Endodermal cell (in vitro differentiated cells): ENCODE measurements at regions not wholly inside any gene's neighbourhood (a gene's known extent, or its start where the extent isn't known, plus 50 kb on each side); places are given as distances from the start of the nearest gene placed in this dataset.

Experiments used
- DNase-seq: peaks from one replicate; pipeline ENCODE4 v3.0.0-alpha.2; 2017
- H3K27ac ChIP-seq: 2 replicates; pipeline ENCODE4 v1.5.1; 2013; ENCODE audit warnings: mild to moderate bottlenecking, low read depth, low read length, moderate library complexity
- H3K27me3 ChIP-seq: 2 replicates; pipeline ENCODE4 v1.6.1; 2013; ENCODE audit warnings: mild to moderate bottlenecking, low read length, moderate library complexity; ENCODE audit not compliant: insufficient read depth, control insufficient read depth, poor library complexity, severe bottlenecking
- H3K36me3 ChIP-seq: 2 replicates; pipeline ENCODE4 v1.7.0; 2013; ENCODE audit warnings: mild to moderate bottlenecking, low read length, moderate library complexity; ENCODE audit not compliant: control insufficient read depth, insufficient read depth
- H3K4me1 ChIP-seq: one replicate; pipeline ENCODE4 v1.7.0; 2013; ENCODE audit warnings: low read length; ENCODE audit not compliant: control insufficient read depth, insufficient read depth
- H3K4me3 ChIP-seq: 2 replicates; pipeline ENCODE4 v1.5.1; 2013; ENCODE audit warnings: mild to moderate bottlenecking, low read length, moderate library complexity
- H3K9ac ChIP-seq: 2 replicates; pipeline ENCODE4 v1.6.1; 2013; ENCODE audit warnings: mild to moderate bottlenecking, low read length, moderate library complexity; ENCODE audit not compliant: poor library complexity, severe bottlenecking; ENCODE audit errors: extremely low read depth
- H3K9me3 ChIP-seq: 2 replicates; pipeline ENCODE4 v1.6.1; 2013; ENCODE audit warnings: mild to moderate bottlenecking, low read length, moderate library complexity; ENCODE audit not compliant: control insufficient read depth
- H3K27ac Mint-ChIP-seq: 2 replicates; pipeline ENCODE4 v1.8.0; 2020; ENCODE audit warnings: mixed read lengths
- H3K27me3 Mint-ChIP-seq: 2 replicates; pipeline ENCODE4 v1.8.0; 2021; ENCODE audit warnings: mild to moderate bottlenecking, mixed read lengths; ENCODE audit not compliant: insufficient read depth
- H3K36me3 Mint-ChIP-seq: 2 replicates; pipeline ENCODE4 v1.8.0; 2020; ENCODE audit warnings: low read depth, mixed read lengths
- H3K4me1 Mint-ChIP-seq: 2 replicates; pipeline ENCODE4 v1.8.0; 2020; ENCODE audit warnings: mixed read lengths
- H3K4me3 Mint-ChIP-seq: 2 replicates; pipeline ENCODE4 v1.8.0; 2020; ENCODE audit warnings: mild to moderate bottlenecking, moderate library complexity, mixed read lengths
- H3K9me3 Mint-ChIP-seq: 2 replicates; pipeline ENCODE4 v1.8.0; 2020; ENCODE audit warnings: mild to moderate bottlenecking, mixed read lengths
- WGBS, 2 experiments: methylation state at CpG; one replicate each; pipeline versions ENCODE4 v1.1.5 to v1.1.7; 2013; ENCODE audit warnings: missing lambda C conversion rate in 2 of 2, mixed read lengths in 1 of 2; ENCODE audit not compliant: insufficient coverage in 1 of 2, insufficient read length in 1 of 2; 5-methylcytosine and 5-hydroxymethylcytosine counted together
- TF ChIP-seq, protein P1 (sequence below): fragments of 200-600 bp; sonication (generic); conservative IDR thresholded peaks from 2 replicates; pipeline ENCODE4 v1.5.0; 2021; ENCODE audit warnings: antibody characterized with exemption, mild to moderate bottlenecking

DNA sequence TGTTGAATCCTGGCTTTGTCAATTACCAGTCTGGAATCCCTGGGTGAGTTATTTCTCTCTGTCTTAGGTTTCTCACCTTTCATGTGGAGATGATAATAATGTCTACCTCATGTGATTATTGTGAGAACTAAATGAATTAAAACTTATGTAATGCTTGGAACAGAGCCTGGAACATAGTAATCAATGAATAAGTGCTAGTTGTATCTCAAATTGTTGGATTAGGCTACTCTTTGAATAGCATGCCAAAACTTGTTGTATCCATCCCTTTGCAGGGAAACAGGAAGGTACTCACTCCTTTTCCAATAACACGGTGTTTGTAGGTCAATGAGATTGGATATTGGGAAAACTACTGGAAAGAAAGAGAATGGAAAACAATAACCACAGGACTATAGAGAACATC, 796.6 kb upstream of the ZEB2 start:
- Mint-ChIP-seq H3K27me3 (no peaks in the 10 kb centered on the region), H3K4me1 (no peaks in the 10 kb centered on the region), H3K4me3 (no peak overlapping the region), H3K27ac (no peak overlapping the region), H3K36me3 (no peaks in the 10 kb centered on the region), H3K9me3 (peaks cover 8% of the 10 kb centered on the region)
- no peak for DNase-seq
- Histone ChIP-seq H3K9me3 (peaks cover 10% of the 10 kb centered on the region), H3K9ac (no peak overlapping the region), H3K27ac (no peak overlapping the region), H3K36me3 (no peaks in the 10 kb centered on the region), H3K27me3 (no peaks in the 10 kb centered on the region), H3K4me1 (no peaks in the 10 kb centered on the region), H3K4me3 (no peak overlapping the region)
- TF ChIP-seq, protein P1, sequence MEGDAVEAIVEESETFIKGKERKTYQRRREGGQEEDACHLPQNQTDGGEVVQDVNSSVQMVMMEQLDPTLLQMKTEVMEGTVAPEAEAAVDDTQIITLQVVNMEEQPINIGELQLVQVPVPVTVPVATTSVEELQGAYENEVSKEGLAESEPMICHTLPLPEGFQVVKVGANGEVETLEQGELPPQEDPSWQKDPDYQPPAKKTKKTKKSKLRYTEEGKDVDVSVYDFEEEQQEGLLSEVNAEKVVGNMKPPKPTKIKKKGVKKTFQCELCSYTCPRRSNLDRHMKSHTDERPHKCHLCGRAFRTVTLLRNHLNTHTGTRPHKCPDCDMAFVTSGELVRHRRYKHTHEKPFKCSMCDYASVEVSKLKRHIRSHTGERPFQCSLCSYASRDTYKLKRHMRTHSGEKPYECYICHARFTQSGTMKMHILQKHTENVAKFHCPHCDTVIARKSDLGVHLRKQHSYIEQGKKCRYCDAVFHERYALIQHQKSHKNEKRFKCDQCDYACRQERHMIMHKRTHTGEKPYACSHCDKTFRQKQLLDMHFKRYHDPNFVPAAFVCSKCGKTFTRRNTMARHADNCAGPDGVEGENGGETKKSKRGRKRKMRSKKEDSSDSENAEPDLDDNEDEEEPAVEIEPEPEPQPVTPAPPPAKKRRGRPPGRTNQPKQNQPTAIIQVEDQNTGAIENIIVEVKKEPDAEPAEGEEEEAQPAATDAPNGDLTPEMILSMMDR = no peak
- 92% methylated on average over 1 of the region's 1 CpG; no CpG with 5 or more reads in 1 of the 2 experiments for WGBS, 2 experiments

DNA sequence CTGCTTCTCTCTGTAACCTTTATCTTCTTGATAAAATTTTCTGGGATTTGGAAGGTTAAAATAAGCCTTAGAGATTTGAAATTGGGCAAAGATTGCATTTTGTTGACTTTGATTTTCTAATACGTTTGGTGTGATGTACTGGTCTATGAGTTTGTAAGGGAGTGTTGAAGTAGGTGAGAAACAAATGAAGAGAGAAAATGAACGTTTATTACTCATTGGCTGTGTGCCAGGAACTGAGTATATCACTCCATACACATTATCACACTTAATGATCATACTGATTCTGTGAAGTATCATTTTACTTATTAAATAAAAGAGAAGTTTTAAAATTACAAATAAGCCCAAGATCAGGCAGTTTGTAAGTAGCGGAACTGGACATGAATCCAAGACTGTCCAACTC, 795.1 kb upstream of the ZEB2 start:
- Histone ChIP-seq H3K36me3 (no peaks in the 10 kb centered on the region), H3K9ac (no peak overlapping the region), H3K4me3 (no peak overlapping the region), H3K4me1 (no peaks in the 10 kb centered on the region), H3K9me3 (peaks cover 10% of the 10 kb centered on the region), H3K27me3 (no peaks in the 10 kb centered on the region), H3K27ac (no peak overlapping the region)
- 89% methylated on average over 2 of the region's 3 CpGs; no CpG with 5 or more reads in 1 of the 2 experiments for WGBS, 2 experiments
- Mint-ChIP-seq H3K4me1 (no peaks in the 10 kb centered on the region), H3K36me3 (no peaks in the 10 kb centered on the region), H3K27ac (no peak overlapping the region), H3K9me3 (peaks cover 13% of the 10 kb centered on the region), H3K4me3 (no peak overlapping the region), H3K27me3 (no peaks in the 10 kb centered on the region)
- no peak for DNase-seq
- TF ChIP-seq, protein P1 = no peak

GRCh38 chr2:145314119-145314633, 794.3 kb upstream of the ZEB2 start:
- no peaks in the 10 kb centered on the region for H3K27me3 Mint-ChIP-seq

More at GRCh38 chr2:145314119-145314633, 794.3 kb upstream of the ZEB2 start:
- H3K9me3 Mint-ChIP-seq = peaks cover 13% of the 10 kb centered on the region
- Histone ChIP-seq H3K27me3 (no peaks in the 10 kb centered on the region), H3K4me1 (no peaks in the 10 kb centered on the region), H3K9ac (no peak overlapping the region), H3K27ac (no peak overlapping the region), H3K4me3 (no peak overlapping the region), H3K36me3 (no peaks in the 10 kb centered on the region), H3K9me3 (peaks cover 10% of the 10 kb centered on the region)
- no peaks in the 10 kb centered on the region for H3K36me3 Mint-ChIP-seq
- TF ChIP-seq, protein P1 = no peak
- no peak overlapping the region for H3K27ac Mint-ChIP-seq
- no peak for DNase-seq
- no peak overlapping the region for H3K4me3 Mint-ChIP-seq
- no peaks in the 10 kb centered on the region for H3K4me1 Mint-ChIP-seq
- 90 to 100% methylated on average over 2 to 3 of the region's 3 CpGs for WGBS, 2 experiments
